Esophagus mucosa (tissue), 1 donor: ENCODE measurements at regions not wholly inside any gene's neighbourhood (a gene's known extent, or its start where the extent isn't known, plus 50 kb on each side); places are given as distances from the start of the nearest gene placed in this dataset.

ENCODE experiments used
- ATAC-seq: fragments of 200-7000 bp; cut with Tn5 transposase; one replicate; pipeline ENCODE4 v1.9.1; 2020
- donor health status: DM: yes; HTN: yes; CAD: no.

DNA sequence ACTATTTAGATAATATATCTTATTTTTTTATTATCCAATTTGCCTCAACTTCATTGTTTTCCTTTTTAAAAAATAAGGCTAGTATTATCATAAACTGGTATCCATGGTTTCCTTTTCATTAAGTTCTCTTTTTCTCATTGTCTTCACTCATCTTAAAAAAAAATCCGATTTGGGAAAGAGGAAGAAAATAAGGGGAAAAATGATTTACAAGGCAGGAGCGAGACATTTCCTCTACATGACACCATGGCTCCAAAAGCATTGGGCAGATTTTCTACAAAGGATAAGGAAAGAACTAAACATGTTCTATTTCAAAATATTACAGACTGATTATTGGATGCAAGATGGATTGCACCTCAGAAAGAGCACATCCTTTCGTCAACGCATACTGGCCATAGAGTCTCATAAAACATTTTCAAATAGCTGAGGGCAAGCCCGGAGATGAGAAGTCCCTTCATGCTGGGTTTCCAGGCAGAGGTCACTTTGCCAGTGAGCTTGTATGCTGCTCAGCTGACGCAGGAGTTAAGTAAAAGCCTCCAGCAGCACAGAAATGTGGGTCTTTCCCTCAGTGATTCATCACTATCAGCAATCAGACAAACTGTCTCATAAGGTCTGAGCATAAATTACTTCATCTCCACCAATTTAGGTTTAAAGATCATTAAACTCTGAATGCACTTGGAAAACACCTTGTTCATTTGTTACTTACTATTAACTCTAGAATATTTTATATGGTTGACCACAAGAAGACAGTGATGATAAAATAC, 129.0 kb upstream of the TNFAIP3 start:
- no peak for ATAC-seq

DNA sequence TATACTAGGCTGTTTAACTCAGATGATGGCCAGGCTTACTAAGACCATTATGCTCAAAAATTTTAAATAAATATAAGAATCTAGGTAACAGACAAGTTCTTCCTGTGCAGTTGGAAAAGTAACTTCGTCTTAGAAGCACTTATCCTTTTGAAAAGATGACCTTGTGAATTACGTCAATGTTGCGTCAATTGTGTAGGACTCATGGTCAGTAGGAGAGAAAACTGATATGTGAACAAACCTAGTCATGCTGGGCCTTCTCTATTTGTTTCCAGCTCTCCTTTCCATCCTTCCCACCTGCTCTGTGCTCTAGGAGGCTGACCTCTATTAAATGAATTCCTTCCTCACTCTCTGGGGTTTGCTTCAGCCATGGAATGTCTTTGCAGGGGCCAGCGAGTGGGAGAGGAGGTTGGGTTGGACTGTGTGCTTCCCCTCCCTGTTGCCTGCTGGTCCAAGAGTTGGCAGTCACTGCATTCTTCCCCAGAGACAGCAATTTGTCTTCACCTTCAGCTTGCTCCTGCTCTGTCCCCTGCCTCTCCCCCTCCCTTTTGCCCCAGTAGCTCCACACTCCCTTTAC, 128.0 kb upstream of the TNFAIP3 start:
- no peak for ATAC-seq

DNA sequence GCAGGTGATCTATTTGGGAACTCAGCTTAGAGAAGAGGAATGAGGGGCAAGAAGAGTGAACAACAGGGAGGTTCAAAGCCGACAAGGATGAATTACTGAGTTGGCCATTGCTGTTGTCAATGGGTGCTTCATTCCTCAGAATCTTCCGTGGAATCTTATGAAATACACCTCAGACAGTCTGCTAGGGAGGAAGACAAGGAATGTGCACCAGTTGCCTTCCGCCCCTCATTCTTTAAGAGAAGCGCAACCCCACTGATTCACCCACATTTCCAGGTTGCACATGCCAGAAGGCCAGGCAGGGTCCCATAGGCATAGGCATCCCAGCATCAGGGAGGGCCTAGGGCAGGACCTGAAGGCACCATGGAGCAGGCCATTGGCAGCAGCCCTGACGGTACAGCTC, 127.5 kb upstream of the TNFAIP3 start:
- no peak for ATAC-seq

DNA sequence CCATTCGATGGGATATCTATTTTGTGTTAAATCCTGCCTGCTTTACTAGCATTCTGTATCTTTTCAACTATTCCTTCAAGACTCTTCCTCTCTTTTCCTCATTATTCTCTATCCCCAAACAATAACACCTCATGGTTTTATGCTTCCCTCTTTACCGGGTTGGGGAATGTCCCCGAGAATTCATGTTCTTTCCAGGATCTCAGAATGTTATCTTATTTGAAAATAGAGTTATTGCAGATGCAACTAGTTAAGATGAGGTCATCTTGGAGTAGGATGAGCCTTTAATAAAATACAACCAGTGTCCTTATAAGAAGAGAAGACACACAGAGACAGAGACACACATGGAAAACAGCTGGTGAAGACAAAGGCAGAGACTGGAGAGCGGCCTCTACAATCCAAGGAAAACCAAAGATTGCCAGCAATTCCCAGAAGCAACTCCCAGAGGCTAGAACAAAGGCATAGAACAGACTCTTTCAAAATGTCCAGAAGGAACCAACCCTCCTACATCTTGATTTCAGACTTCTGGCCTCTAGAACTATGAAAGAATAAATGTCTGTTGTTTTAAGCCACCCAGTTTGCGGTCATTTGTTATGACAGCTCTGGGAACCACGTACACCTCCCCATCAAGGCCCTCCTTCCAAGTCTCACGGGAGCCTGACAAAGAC, 126.8 kb upstream of the TNFAIP3 start:
- ATAC-seq: no peak

DNA sequence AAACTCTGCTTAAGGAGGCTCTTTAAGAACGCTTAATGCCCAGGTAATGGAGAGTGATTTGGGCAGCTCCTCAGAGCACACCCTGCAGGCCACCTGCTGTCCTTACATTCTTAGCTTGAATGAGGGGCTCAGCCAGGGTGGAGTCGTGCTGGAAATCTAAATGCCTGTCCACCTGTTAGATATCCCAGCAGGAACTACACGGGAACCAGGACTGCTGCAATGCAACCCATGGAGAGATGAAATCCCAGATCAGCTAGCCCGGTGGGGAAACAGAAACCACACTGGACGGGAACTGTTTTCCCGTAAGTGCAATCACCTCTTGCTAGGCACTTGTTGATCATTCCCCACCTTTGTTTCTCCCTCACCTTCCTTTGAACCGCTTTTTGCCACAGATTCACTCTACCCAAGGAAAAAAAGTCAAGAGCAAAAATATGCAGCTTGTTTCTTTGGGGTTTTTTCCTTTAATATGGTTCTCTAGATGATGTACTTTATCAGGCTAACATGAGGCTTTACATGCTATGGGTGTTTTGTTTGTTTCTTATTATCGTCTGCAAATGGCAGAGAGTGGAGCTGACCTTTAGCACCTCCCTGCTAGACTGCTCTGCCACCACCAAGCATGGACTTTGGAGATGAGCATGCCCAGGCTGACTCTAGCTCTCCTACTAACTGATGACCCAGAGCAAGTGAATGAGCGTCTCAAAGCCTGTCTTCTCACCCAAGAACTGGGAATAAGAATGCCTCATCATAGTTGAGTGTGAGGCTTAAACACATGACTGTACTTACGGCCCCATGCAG, 125.9 kb upstream of the TNFAIP3 start:
- no peak for ATAC-seq

DNA sequence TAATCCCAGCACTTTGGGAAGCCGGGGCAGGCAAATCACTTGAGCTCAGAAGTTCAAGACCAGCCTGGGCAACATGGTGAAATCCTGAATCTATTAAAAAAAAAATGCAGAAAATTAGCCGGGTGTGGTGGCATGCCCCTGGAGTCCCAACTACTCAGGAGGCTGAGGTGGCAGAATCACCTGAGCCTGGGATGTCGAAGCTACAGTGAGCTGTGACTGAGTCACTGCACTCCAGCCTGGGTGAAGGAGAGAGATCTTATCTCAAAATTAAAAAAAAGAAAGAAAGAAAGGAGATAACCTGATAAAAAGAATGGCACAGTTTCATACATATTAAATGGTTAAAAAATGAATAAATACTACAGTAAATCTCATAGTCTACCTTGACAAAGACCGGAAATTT, 123.6 kb upstream of the TNFAIP3 start:
- no peak for ATAC-seq

DNA sequence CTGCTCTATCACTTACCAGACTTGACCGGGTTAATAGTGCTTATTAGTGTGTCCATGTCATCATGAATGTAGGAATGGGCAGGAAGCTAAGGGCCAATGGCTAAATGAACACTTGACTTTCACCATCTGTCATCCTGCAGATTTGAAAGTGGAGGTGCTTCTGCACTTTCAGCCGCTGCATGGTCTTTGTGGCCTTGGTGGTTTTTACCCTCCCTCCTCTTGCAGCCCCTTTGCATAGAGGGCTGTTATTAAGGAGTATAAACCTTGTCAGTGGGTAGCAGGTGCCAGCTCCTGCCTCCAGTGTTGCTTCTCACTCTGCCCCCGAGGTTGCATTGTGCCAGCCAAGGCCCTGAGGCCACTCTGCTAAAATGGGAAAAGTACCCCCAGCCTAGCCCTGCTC, 122.2 kb upstream of the TNFAIP3 start:
- no peak for ATAC-seq

DNA sequence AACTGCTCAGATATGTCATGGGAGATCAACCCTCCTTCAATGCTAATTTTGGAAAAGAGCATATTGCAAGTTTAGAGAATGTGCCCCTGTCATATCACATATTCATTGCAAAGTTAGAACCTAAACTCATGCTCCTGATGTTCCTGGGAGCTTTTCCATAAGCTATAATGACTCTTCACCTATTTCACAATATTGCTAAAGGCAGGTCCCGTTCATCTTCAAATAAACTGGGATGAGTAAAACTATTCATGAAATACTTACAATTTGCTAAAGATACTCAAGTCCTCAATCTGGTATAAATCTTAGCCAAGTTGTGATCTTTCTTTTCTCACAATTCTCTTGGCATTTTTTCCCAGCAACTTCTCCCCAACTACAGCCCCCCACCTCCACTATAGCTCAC, 121.7 kb upstream of the TNFAIP3 start:
- ATAC-seq: no peak

DNA sequence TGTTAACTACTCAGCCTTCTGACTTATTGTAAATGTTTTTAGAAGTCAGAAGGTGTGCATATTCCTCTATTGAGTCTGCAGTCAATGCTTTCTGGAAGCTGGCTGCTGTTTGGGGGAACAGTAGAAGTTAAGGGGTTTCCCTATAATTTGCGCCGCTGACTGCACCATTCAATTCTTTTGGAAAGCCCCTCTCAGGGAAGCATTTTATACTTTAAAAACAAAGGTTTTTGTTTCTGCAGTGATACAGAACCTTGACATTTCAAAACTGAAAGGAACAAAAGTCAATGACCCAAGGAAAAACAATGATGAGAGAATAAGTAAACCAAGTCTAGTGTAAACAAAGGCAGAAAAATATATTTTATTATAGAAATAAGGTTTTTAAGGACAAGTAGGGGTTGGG, 120.8 kb upstream of the TNFAIP3 start:
- ATAC-seq: no peak

DNA sequence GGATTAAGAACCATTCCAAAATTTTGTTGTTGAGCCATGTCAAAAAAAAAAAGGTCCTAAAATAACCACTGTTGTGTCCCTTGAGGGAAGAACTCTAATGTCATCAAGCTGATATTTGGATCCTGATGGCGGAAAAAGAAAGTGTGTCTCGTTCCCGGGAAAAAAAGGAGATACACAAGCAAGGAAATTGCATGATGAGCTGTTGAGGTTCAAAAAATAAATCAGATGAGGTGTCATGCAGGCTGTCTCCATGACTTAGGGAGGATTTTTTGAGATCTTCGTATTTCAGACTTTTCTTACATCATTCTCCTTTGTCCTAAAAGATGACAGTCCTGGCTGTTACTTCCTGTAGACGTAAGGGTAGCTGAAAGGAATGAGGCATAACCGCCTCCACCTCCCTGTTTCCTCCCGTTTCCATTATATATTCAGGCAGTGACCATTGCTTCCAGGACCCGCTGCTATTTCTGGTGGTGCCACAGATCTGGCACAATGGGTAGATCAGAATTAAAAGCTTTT, 117.3 kb upstream of the TNFAIP3 start:
- ATAC-seq: peak; percentile 72

DNA sequence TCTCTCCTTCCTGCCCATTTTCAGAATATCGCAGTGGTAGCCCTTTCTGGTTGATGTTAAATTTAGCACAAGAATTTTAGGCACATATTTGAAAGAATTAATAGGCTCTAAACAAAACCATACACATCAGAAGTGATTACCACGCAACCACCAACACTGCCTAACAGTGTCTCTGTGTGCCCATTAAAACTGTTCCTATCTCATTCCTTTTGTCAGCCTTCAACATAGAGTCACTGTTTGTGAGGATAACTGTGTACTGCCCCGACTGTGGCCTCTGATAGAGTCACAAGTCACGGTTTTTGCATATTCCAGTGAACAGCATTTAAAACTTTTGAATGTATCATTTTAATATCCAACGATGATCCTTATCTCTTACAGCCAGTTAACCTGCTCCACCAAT, 116.8 kb upstream of the TNFAIP3 start:
- ATAC-seq: no peak

DNA sequence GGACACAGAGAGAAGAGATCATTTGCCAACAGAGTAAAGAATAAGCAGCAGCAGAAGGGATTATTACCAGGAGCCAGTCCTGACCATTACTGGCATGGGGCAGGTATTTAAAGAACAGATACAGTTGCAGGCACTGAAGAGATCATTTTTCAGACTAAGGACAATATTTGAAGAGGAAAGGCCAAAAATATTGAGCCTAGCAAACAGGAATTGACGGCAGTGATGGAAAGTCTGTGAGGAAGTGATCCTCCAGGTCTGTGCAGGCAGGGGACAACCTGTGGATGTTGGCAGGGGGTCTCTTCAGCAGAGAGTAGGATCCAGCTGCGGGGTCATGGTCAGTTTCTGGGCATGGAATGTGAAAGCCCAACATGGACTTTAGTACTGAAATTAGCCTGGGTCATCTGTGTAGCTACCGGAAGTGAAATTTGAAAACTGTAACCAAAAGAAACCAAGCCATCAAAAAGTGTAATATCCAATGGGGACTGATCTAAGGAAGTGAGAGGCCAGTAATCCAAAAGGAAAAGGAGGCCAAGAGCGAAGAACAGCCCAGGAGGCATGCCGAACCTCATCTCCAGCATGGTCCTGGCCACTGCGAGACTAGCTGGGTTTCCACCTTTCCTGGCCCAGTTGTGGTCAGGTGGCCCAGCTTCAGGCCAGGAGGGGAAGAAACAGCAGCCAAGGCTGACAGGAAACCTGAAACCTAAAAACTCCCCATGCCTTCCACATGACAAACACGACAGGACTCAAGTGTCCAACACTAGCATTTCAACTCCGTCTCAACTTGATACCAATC, 115.1 kb upstream of the TNFAIP3 start:
- no peak for ATAC-seq

DNA sequence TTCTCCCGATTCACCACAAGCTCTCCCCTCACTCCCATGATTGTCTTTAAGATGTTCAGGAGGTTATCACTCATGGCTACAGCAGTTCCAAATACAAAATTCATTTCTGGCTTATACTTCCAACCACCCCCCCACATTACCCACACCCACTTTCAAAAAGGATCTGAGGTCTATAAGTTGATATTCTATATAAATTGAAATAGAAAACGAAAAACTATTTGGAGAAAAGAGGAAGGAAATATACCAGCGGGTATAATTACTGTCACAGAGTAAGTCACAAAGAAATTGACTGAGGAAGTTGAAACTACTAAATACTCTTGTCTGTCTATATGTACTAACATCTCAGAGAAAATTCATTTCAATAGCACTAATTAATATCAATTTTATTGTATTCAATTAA, 112.7 kb upstream of the TNFAIP3 start:
- ATAC-seq: no peak

DNA sequence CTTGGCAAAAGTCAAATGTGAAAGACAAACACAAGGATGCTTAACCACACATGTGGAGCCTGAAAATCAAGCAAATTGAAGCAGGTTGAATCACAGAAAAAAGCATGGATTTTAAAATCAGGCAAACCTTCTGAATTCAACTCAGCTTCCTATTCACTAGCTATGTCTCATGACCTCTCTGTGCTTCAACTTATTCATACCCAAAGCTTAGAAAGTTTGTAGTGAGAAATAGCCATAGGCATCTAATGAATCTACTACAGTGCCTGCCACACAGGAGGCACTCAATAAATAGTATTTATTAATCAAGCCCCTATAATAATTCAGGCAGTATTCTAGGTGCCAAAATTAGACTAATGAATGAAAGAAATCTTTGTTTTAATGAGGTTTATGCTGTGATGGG, 112.2 kb upstream of the TNFAIP3 start:
- no peak for ATAC-seq

DNA sequence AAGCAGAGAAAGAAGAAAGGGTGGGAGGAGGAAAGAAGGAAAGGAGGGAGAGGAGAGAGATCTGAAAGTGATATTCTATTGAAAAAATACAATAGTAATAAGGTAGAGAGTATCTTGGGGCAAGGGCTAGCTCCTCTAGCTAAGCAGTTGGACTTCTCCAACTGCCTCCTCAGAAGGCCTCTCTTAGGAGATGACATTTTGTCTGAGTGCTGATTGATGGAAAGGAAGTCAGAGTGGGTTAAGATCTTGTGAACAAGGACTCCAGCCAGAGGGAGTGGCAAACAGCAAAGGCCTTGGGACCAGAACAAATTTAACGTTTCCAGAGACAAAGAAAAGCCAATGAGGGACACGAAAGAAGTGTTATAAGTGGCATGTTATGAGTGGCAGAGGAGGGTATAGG, 111.8 kb upstream of the TNFAIP3 start:
- no peak for ATAC-seq

DNA sequence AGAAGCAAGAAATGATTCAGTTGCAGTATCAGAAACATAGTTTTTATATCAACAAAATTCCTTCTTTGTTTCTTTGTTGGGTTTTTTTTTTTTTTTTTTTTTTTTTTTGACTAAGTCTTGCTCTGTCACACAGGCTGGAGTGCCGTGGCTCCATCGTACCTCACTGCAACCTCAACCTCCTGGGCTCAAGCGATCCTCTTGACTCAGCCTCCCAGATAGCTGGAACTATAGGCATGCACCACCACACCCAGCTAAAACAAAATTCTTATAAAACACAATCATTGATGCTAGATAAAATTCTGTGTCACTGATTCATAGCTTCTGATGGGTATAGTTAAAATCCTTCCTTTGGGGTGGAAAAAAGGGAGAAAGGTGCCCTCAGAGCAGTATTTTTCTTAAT, 110.3 kb upstream of the TNFAIP3 start:
- ATAC-seq: no peak

DNA sequence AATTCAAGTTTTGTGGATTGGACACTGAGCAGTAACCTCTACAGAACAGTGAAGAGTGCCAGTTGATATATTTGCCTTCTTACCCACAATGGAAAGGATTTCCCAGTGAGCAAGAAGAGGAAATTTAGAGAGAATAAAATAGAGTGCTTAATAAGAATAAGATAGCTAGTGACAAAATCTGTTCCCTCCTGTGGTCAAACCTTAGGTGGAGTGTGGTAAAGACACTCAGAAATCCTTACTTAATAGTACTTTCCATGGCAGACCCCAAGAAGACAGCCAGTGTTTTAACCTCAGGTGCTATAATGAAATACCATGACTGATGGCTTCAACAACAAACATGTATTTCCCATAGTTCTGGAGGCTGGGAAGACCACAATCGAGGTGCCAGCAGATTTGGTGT, 108.4 kb upstream of the TNFAIP3 start:
- ATAC-seq: no peak

DNA sequence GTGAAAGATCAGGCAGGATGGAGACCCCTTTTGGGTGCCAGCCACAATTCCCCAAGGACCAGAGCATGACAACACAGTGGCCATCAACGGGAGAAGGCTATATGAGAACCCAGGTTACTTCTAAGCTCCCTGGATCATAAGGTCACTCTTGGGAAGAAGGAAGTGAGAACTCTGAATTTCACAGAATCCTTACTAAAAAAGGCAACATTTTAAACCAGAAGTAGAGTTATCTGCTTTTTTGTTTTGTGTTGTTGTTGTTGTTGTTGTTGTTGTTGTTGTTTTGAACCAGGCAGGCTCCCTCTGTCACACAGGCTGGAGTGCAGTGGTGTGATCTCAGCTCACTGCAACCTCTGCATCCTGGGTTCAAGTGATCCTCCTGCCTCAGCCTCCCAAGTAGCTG, 107.4 kb upstream of the TNFAIP3 start:
- no peak for ATAC-seq

DNA sequence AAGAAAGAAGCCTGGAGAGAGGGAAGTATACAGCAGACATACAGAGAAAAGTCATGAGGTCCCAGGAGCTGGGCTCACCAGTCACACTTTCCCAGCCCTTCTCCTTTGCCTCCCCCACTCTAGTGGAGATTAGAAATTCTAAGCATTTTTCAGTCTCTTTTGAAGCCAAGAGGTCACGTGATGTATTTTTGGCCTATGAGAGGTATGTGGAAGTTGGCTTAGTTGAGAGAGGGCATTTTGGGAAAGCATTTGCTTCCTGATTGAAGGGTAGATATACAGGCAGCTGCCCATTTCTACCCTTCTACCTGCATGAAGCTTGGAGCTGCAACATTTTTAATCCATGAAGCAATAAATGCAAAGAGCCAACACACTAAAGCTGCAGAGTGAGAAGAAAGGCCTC, 106.0 kb upstream of the TNFAIP3 start:
- no peak for ATAC-seq

DNA sequence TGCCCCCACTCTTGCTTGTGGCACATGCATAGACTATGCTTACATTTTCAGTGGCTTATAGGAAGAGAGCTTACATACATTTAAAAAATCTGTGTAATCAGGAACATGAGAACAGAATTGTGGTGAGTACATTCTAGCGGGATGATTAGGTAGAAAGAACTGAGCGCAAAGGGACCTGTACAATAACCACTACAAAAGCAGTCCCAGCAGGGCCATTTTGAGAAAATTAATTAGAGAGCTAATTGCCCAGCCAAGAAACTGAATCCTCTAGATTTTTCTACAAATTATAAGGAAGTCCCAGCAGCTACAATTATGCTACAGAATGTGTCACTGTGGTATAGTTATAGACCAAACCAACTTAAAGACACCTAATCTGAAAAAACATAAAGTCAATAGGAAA, 105.6 kb upstream of the TNFAIP3 start:
- ATAC-seq: no peak

DNA sequence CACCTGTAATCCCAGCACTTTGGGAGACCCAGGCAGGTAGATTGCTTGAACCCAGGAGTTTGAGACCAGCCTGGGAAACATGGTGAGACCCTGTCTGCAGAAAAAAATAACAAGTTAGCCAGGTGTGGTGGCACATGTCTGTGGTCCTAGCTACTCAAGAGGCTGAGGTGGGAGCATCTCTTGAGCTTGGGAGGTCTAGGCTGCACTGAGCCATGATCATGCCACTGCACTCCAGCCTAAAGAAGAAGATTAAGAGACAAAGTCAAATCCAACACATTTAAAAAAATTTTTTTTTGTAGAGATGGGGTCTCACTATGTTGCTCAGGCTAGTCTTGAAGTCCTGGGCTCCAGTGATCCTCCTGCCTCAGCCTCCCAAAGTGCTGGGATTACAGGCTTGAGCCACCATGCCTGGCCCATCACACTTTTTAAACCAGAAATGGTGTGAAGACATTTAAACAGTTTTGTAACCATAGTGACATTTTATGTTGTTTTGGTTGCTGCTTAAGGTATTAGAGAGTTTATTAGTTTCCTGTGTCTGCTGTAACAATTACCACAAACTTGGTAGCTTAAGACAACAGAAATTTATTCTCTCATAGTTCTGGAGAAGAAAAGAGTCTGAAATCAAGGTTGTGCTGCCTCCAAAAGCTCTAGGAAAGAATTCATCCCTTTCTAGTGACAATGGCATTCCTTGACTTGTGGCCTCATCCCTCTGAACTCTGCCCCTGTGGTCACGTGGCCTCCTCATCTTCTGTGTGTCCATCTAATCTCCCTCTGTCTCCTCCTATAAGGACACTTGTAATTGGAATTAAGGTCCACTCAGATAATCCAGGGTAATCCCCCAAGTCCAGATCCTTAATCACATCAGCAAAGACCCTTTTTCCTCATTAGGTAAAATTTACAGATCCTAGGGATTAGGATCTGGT, 104.6 kb upstream of the TNFAIP3 start:
- no peak for ATAC-seq
